ENCODE measurements at regions not wholly inside any gene's neighbourhood (a gene's known extent, or its start where the extent isn't known, plus 50 kb on each side); places are given as distances from the start of the nearest gene placed in this dataset.

- FAIRE-seq (no peak), DNase-seq (ENCODE audit: insufficient read length, low spot score) (no peak)
Observed at GRCh38 chr9:87112656-87113055, 165.3 kb upstream of the GAS1 start.

- no peak for DNase-seq (ENCODE audit: insufficient read length, low spot score)
- no peak for FAIRE-seq
Observed at GRCh38 chr9:87113874-87114273, 166.6 kb upstream of the GAS1 start.

GRCh38 chr9:87115785-87116184 is 168.5 kb upstream of the GAS1 start:
- FAIRE-seq (no peak), DNase-seq (ENCODE audit: insufficient read length, low spot score) (no peak)

GRCh38 chr9:87116492-87116891 is 169.2 kb upstream of the GAS1 start:
- DNase-seq (ENCODE audit: insufficient read length, low spot score): no peak
- no peak for FAIRE-seq

- FAIRE-seq: no peak
- no peak for DNase-seq (ENCODE audit: insufficient read length, low spot score)
Observed at GRCh38 chr9:87118594-87118993, 171.3 kb upstream of the GAS1 start.

GRCh38 chr9:87119328-87119881 is 172.1 kb upstream of the GAS1 start:
- FAIRE-seq (no peak), DNase-seq (ENCODE audit: insufficient read length, low spot score) (peak; percentile 7)

- DNase-seq (ENCODE audit: insufficient read length, low spot score) (no peak), FAIRE-seq (no peak)
Observed at GRCh38 chr9:87120610-87121009, 173.3 kb upstream of the GAS1 start.

GRCh38 chr9:87122947-87123685 is 175.8 kb upstream of the GAS1 start:
- FAIRE-seq: no peak
- peak; percentile 3 for DNase-seq (ENCODE audit: insufficient read length, low spot score)

GRCh38 chr9:87123830-87124229 is 176.5 kb upstream of the GAS1 start:
- FAIRE-seq (no peak), DNase-seq (ENCODE audit: insufficient read length, low spot score) (no peak)

GRCh38 chr9:87125819-87126218 is 178.5 kb upstream of the GAS1 start:
- no peak for DNase-seq (ENCODE audit: insufficient read length, low spot score)
- no peak for FAIRE-seq

- no peak for FAIRE-seq
- no peak for DNase-seq (ENCODE audit: insufficient read length, low spot score)
Observed at GRCh38 chr9:87127543-87127942, 180.2 kb upstream of the GAS1 start.

- DNase-seq (ENCODE audit: insufficient read length, low spot score) (no peak), FAIRE-seq (no peak)
Observed at GRCh38 chr9:87127978-87128614, 180.8 kb upstream of the GAS1 start.

GRCh38 chr9:87128844-87129493 is 181.7 kb upstream of the GAS1 start:
- FAIRE-seq (no peak), DNase-seq (ENCODE audit: insufficient read length, low spot score) (no peak)

GRCh38 chr9:87135074-87135473 is 187.8 kb upstream of the GAS1 start:
- no peak for FAIRE-seq
- DNase-seq (ENCODE audit: insufficient read length, low spot score): no peak

GRCh38 chr9:87137718-87138117 is 190.4 kb upstream of the GAS1 start:
- DNase-seq (ENCODE audit: insufficient read length, low spot score) (no peak), FAIRE-seq (no peak)

- FAIRE-seq: no peak
- no peak for DNase-seq (ENCODE audit: insufficient read length, low spot score)
Observed at GRCh38 chr9:87138128-87139040, 191.1 kb upstream of the GAS1 start.

GRCh38 chr9:87139099-87139730 is 191.9 kb upstream of the GAS1 start:
- no peak for FAIRE-seq

GRCh38 chr9:87140142-87140541 is 192.8 kb upstream of the GAS1 start:
- no peak for FAIRE-seq

More at GRCh38 chr9:87139099-87139730, 191.9 kb upstream of the GAS1 start:
- DNase-seq (ENCODE audit: insufficient read length, low spot score): no peak

GRCh38 chr9:87140605-87141109 is 193.4 kb upstream of the GAS1 start:
- no peak for DNase-seq (ENCODE audit: insufficient read length, low spot score)
- FAIRE-seq: no peak

More at GRCh38 chr9:87140142-87140541, 192.8 kb upstream of the GAS1 start:
- no peak for DNase-seq (ENCODE audit: insufficient read length, low spot score)

GRCh38 chr9:87141124-87141523 is 193.8 kb upstream of the GAS1 start:
- FAIRE-seq (no peak), DNase-seq (ENCODE audit: insufficient read length, low spot score) (no peak)
